Naive thymus-derived CD8-positive, alpha-beta T cell (primary cell): ENCODE measurements at regions not wholly inside any gene's neighbourhood (a gene's known extent, or its start where the extent isn't known, plus 50 kb on each side); places are given as distances from the start of the nearest gene placed in this dataset.
A peak's percentile ranks its signal among the peaks of the same experiment; 100 is the strongest.

Experiments
- ATAC-seq, 2 donors: fragments of 150-1000 bp; cut with Tn5 transposase in 1 of 2; sonication (Bioruptor Pico), chemical (Tn5 transposase) in 1 of 2; 1 replicate in 1 of 2; 2 replicates in 1 of 2; pipeline ENCODE4 v1.10.0; 2021; ENCODE audit warnings: mild to moderate bottlenecking in 2 of 2, moderate library complexity in 2 of 2
- POLR2A ChIA-PET: fragments of 350-600 bp; sonication (Branson Sonifier 250); formaldehyde crosslinking; loops from one replicate; lab custom pipeline; 2021; ENCODE audit warnings: antibody characterized with exemption; lab: Charles Lee
- DNase-seq, 10 donors: peaks; one replicate each; pipeline versions ENCODE4 v3.0.0 to v3.0.0-alpha.2; 2020 to 2022
- H3K27ac Mint-ChIP-seq, 10 donors: one replicate each; pipeline ENCODE4 v1.8.0; 2020 to 2022; ENCODE audit warnings: mild to moderate bottlenecking in 10 of 10, mixed read lengths in 10 of 10, moderate library complexity in 4 of 10, inconsistent platforms in 1 of 10
- H3K27me3 Mint-ChIP-seq, 5 donors: one replicate each; pipeline ENCODE4 v1.8.0; 2021 to 2022; ENCODE audit warnings: mixed read lengths in 5 of 5
- H3K36me3 Mint-ChIP-seq, 3 donors: one replicate each; pipeline ENCODE4 v1.8.0; 2020 to 2022; ENCODE audit warnings: mixed read lengths in 3 of 3, mild to moderate bottlenecking in 2 of 3, inconsistent platforms in 1 of 3
- H3K4me1 Mint-ChIP-seq, 4 donors: one replicate each; pipeline ENCODE4 v1.8.0; 2021 to 2022; ENCODE audit warnings: mixed read lengths in 4 of 4
- H3K4me3 Mint-ChIP-seq, 10 donors: one replicate each; pipeline ENCODE4 v1.8.0; 2020 to 2022; ENCODE audit warnings: mild to moderate bottlenecking in 10 of 10, mixed read lengths in 10 of 10, moderate library complexity in 6 of 10, inconsistent platforms in 1 of 10
- H3K9me3 Mint-ChIP-seq, 9 donors: one replicate each; pipeline ENCODE4 v1.8.0; 2020 to 2022; ENCODE audit warnings: mixed read lengths in 9 of 9, mild to moderate bottlenecking in 3 of 9, inconsistent platforms in 1 of 9, moderate library complexity in 1 of 9

DNA sequence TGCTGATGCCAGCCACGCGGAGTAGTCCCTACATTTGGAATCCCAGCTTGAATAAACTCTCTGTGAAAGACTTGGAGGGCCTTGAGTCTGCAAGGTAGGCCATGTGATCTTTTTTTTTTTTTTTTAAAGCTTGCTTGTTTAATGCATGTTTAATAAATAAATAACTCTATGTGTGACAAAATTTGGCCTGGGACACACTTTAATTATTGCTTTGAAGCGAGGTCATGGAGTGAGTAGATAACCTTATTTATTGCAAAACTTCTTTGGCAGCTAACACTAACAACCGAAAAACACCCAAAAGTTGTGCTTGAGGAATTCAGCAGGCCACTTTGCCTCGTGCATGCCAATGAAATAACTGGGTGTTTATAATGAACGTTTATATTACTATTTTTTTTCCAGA, 382.2 kb downstream of the FLRT2 start:
- no peaks in the 10 kb centered on the region for H3K4me1 Mint-ChIP-seq
- no peak for ATAC-seq
- H3K27ac Mint-ChIP-seq, result no peak overlapping the region
- H3K4me3 Mint-ChIP-seq, result no peak overlapping the region
- peaks cover 0 to 7% (median 0%) of the 10 kb centered on the region in 5 donors for H3K27me3 Mint-ChIP-seq
- POLR2A ChIA-PET, result no interaction called here
- no peak for DNase-seq
- peaks cover 0 to 6% (median 0%) of the 10 kb centered on the region in 9 donors for H3K9me3 Mint-ChIP-seq
- no peaks in the 10 kb centered on the region for H3K36me3 Mint-ChIP-seq

GRCh38 chr14:85911044-85911443, 381.1 kb downstream of the FLRT2 start:
- no peak overlapping the region for H3K27ac Mint-ChIP-seq
- H3K9me3 Mint-ChIP-seq, result peaks cover 0 to 6% (median 0%) of the 10 kb centered on the region in 9 donors
- no peak overlapping the region for H3K4me3 Mint-ChIP-seq
- H3K36me3 Mint-ChIP-seq, result no peaks in the 10 kb centered on the region
- ATAC-seq, result no peak
- POLR2A ChIA-PET, result no interaction called here
- peaks cover 0 to 12% (median 9%) of the 10 kb centered on the region in 5 donors for H3K27me3 Mint-ChIP-seq
- no peak for DNase-seq
- H3K4me1 Mint-ChIP-seq, result no peaks in the 10 kb centered on the region

DNA sequence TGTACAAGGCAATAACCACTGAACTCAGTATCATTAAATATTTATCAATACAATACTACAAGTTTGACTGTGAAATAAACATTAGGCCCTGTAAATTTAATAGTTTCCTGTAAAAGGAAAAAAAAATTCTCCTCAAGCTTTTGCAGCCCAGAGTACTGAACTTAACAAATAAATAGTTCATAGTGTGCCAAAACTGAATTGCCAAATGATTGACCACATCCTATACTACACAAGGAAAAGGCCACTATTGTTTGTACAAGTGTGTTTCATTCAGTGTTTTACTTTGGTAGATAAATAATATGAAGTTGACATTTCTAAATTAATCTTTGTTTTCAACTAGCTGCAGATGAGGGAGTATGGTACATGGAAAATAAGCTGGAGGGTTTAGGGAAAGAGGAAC, 379.6 kb downstream of the FLRT2 start:
- DNase-seq (no peak), ATAC-seq (no peak)
- H3K27me3 Mint-ChIP-seq, result peaks cover 0 to 13% (median 9%) of the 10 kb centered on the region in 5 donors
- H3K9me3 Mint-ChIP-seq, result peaks cover 0 to 3% (median 0%) of the 10 kb centered on the region in 9 donors
- H3K4me1 Mint-ChIP-seq, result no peaks in the 10 kb centered on the region
- no peak overlapping the region for H3K4me3 Mint-ChIP-seq
- H3K27ac Mint-ChIP-seq, result no peak overlapping the region
- POLR2A ChIA-PET, result no interaction called here
- H3K36me3 Mint-ChIP-seq, result no peaks in the 10 kb centered on the region

GRCh38 chr14:85907536-85907935, 377.6 kb downstream of the FLRT2 start:
- H3K4me1 Mint-ChIP-seq, result no peaks in the 10 kb centered on the region
- H3K4me3 Mint-ChIP-seq, result no peak overlapping the region
- H3K9me3 Mint-ChIP-seq, result peaks cover 0 to 4% (median 0%) of the 10 kb centered on the region in 9 donors
- H3K36me3 Mint-ChIP-seq, result no peaks in the 10 kb centered on the region
- POLR2A ChIA-PET, result no interaction called here
- DNase-seq (no peak), ATAC-seq (no peak)
- peaks cover 2 to 16% (median 9%) of the 10 kb centered on the region in 5 donors for H3K27me3 Mint-ChIP-seq
- no peak overlapping the region for H3K27ac Mint-ChIP-seq

DNA sequence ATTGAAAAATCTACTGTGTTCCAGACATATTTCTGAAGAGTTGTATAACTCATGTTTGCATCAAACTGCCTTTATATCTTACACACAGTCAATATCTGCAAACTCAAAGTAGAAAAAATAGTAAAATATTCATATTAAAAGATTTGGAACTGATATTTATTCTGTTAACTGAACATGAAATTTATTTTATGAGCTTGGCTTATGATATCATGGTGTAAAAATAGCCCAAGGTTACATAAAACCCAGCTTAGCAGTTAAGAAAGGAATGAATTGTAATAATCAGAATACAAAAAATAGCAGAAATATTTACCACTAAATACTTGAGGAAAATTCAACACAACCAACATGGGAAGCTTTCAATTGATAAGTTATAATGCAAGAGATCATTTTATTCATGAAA, 367.9 kb downstream of the FLRT2 start:
- no peaks in the 10 kb centered on the region for H3K9me3 Mint-ChIP-seq
- no peak for DNase-seq
- H3K4me1 Mint-ChIP-seq, result no peaks in the 10 kb centered on the region
- no peak overlapping the region for H3K4me3 Mint-ChIP-seq
- ATAC-seq, result no peak
- no peaks in the 10 kb centered on the region for H3K36me3 Mint-ChIP-seq
- H3K27ac Mint-ChIP-seq, result no peak overlapping the region
- peaks cover 0 to 7% (median 3%) of the 10 kb centered on the region in 5 donors for H3K27me3 Mint-ChIP-seq
- POLR2A ChIA-PET, result interaction anchor here (0.6 kb wide), 1 partner anchor 363 kb away, joined by 3 read pairs; no protein-coding TSS in a partner anchor

DNA sequence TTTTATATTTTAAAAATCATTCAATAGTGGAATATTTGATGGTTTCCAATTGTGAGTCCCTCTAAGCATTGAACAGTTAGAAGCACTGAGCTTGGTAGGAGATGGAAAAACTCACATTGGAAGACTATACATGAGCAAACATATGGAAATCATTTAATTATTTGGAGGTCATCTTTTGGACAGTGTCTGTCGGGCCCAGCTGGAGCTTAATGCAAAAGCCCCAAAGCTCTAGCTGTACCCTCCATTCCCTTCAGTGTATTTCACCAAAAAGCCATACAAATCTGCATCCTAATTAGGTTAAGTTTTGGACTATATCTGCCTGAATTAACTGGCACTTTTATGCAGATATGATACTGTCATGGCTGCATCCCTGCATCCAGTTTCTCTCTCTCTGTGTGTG, 365.7 kb downstream of the FLRT2 start:
- no peaks in the 10 kb centered on the region for H3K4me1 Mint-ChIP-seq
- DNase-seq (no peak), ATAC-seq (no peak)
- no peaks in the 10 kb centered on the region for H3K36me3 Mint-ChIP-seq
- POLR2A ChIA-PET, result no interaction called here
- H3K27ac Mint-ChIP-seq, result no peak overlapping the region
- H3K9me3 Mint-ChIP-seq, result no peaks in the 10 kb centered on the region
- H3K27me3 Mint-ChIP-seq, result peaks cover 0 to 3% (median 0%) of the 10 kb centered on the region in 5 donors
- no peak overlapping the region for H3K4me3 Mint-ChIP-seq

GRCh38 chr14:85892251-85892650, 362.3 kb downstream of the FLRT2 start:
- peaks cover 0 to 3% (median 0%) of the 10 kb centered on the region in 5 donors for H3K27me3 Mint-ChIP-seq
- DNase-seq, result no peak
- POLR2A ChIA-PET, result no interaction called here

GRCh38 chr14:85883966-85884365, 354.0 kb downstream of the FLRT2 start:
- Mint-ChIP-seq H3K36me3 (no peaks in the 10 kb centered on the region), H3K9me3 (peaks cover 0 to 2% (median 0%) of the 10 kb centered on the region in 9 donors), H3K4me1 (no peaks in the 10 kb centered on the region), H3K4me3 (no peak overlapping the region), H3K27ac (peak overlapping the region in 1 of 10 donors; percentile 29), H3K27me3 (peaks cover 0 to 9% (median 0%) of the 10 kb centered on the region in 5 donors)
- POLR2A ChIA-PET, result no interaction called here
- DNase-seq, result no peak
- ATAC-seq, result no peak

More at GRCh38 chr14:85892251-85892650, 362.3 kb downstream of the FLRT2 start:
- no peak for ATAC-seq
- Mint-ChIP-seq H3K4me3 (no peak overlapping the region), H3K4me1 (no peaks in the 10 kb centered on the region), H3K27ac (no peak overlapping the region), H3K9me3 (no peaks in the 10 kb centered on the region), H3K36me3 (no peaks in the 10 kb centered on the region)

GRCh38 chr14:85883101-85883500, 353.2 kb downstream of the FLRT2 start:
- peaks cover 0 to 9% (median 0%) of the 10 kb centered on the region in 5 donors for H3K27me3 Mint-ChIP-seq
- ATAC-seq (no peak), DNase-seq (no peak)
- no peak overlapping the region for H3K4me3 Mint-ChIP-seq
- H3K36me3 Mint-ChIP-seq, result no peaks in the 10 kb centered on the region
- POLR2A ChIA-PET, result no interaction called here
- H3K9me3 Mint-ChIP-seq, result peaks cover 0 to 2% (median 0%) of the 10 kb centered on the region in 9 donors
- no peak overlapping the region for H3K27ac Mint-ChIP-seq
- H3K4me1 Mint-ChIP-seq, result no peaks in the 10 kb centered on the region

GRCh38 chr14:85881935-85882334, 352.0 kb downstream of the FLRT2 start:
- POLR2A ChIA-PET, result no interaction called here
- no peak for ATAC-seq
- H3K36me3 Mint-ChIP-seq, result no peaks in the 10 kb centered on the region

GRCh38 chr14:85878874-85879273, 348.9 kb downstream of the FLRT2 start:
- Mint-ChIP-seq H3K4me1 (no peaks in the 10 kb centered on the region), H3K4me3 (no peak overlapping the region), H3K27me3 (peaks cover under 1 to 13% (median 6%) of the 10 kb centered on the region in 5 donors), H3K36me3 (no peaks in the 10 kb centered on the region), H3K9me3 (no peaks in the 10 kb centered on the region), H3K27ac (no peak overlapping the region)
- no peak for ATAC-seq
- DNase-seq, result no peak
- POLR2A ChIA-PET, result no interaction called here

More at GRCh38 chr14:85881935-85882334, 352.0 kb downstream of the FLRT2 start:
- Mint-ChIP-seq H3K9me3 (peaks cover 0 to 2% (median 0%) of the 10 kb centered on the region in 9 donors), H3K4me1 (no peaks in the 10 kb centered on the region), H3K27ac (no peak overlapping the region), H3K4me3 (no peak overlapping the region), H3K27me3 (peaks cover 0 to 9% (median 0%) of the 10 kb centered on the region in 5 donors)
- no peak for DNase-seq

- ATAC-seq, result no peak
- Mint-ChIP-seq H3K27ac (no peak overlapping the region), H3K36me3 (no peaks in the 10 kb centered on the region), H3K9me3 (peaks cover 0 to 6% (median 0%) of the 10 kb centered on the region in 9 donors), H3K27me3 (peaks cover 2 to 13% (median 9%) of the 10 kb centered on the region in 5 donors), H3K4me1 (no peaks in the 10 kb centered on the region), H3K4me3 (no peak overlapping the region)
- DNase-seq, result no peak
- POLR2A ChIA-PET, result no interaction called here
Observed at GRCh38 chr14:85873006-85873405, 343.1 kb downstream of the FLRT2 start.

GRCh38 chr14:85867450-85867849, 337.5 kb downstream of the FLRT2 start:
- ATAC-seq, result no peak
- no peaks in the 10 kb centered on the region for H3K27me3 Mint-ChIP-seq
- H3K9me3 Mint-ChIP-seq, result peaks cover 0 to 6% (median 0%) of the 10 kb centered on the region in 9 donors
- no peak for DNase-seq
- POLR2A ChIA-PET, result no interaction called here
- no peaks in the 10 kb centered on the region for H3K4me1 Mint-ChIP-seq
- H3K4me3 Mint-ChIP-seq, result no peak overlapping the region
- H3K36me3 Mint-ChIP-seq, result no peaks in the 10 kb centered on the region
- no peak overlapping the region for H3K27ac Mint-ChIP-seq

- DNase-seq, result no peak
- peaks cover 0 to 6% (median 0%) of the 10 kb centered on the region in 9 donors for H3K9me3 Mint-ChIP-seq
- H3K4me1 Mint-ChIP-seq, result no peaks in the 10 kb centered on the region
- no peak overlapping the region for H3K27ac Mint-ChIP-seq
- ATAC-seq, result no peak
- POLR2A ChIA-PET, result no interaction called here
- H3K4me3 Mint-ChIP-seq, result no peak overlapping the region
- no peaks in the 10 kb centered on the region for H3K36me3 Mint-ChIP-seq
- H3K27me3 Mint-ChIP-seq, result no peaks in the 10 kb centered on the region
Observed at GRCh38 chr14:85865701-85866100, 335.8 kb downstream of the FLRT2 start.
